Stimulated activated CD8-positive, alpha-beta memory T cell treated with anti-CD3 and anti-CD28 coated beads, Interleukin-7, amount 100 ng/mL, for 48 hours (primary cell): ENCODE measurements at regions not wholly inside any gene's neighbourhood (a gene's known extent, or its start where the extent isn't known, plus 50 kb on each side); places are given as distances from the start of the nearest gene placed in this dataset.
"Not testable (repeated sequence)": the region's sequence is repeated elsewhere in the genome, so short reads cannot be mapped to it uniquely, and the experiment has no call there.

Experiments
- DNase-seq, 2 donors: peaks; one replicate each; pipeline ENCODE4 v3.0.0-alpha.2; 2020; ENCODE audit warnings: low read depth in 1 of 2; ENCODE audit errors: extremely low read depth in 1 of 2

DNA sequence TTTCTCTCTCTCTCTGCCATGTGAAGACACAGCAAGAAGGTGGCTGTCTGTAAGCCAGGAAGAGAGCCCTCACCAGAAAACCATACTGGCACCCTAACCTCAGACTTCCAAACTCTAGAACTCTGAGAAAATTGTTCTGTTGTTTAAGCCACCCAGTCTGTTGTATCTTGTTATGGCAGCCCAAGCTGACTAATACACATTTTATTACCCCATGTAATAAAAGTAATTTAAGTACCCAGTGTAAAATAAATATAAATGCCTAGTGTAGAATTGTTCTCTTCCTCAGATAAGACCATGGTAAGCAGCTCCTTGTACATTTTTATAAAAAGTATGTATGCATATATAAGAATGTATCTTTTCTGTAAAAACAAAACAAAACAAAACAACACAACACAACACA lies 119.7 kb downstream of the DTL start:
- DNase-seq = no peak

DNA sequence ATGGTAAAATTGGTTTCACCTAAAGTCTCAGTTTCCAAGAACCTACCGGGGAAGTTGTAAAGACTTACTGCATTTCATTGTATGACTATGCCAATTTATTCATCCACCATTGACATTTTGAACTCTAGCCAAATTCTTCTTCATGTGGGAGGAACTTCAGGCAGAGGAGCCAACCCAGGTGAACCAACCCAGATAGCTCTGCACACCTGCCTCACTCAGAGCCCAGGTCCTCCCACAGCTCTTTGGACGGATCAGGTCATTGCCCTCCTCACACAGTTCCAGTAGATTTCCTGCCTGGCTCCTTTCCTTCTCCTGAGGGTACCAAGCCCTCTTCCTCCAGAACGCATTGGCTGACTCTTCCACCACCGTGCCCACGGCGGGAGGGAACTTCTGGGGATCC lies 121.7 kb downstream of the DTL start:
- DNase-seq = no peak

DNA sequence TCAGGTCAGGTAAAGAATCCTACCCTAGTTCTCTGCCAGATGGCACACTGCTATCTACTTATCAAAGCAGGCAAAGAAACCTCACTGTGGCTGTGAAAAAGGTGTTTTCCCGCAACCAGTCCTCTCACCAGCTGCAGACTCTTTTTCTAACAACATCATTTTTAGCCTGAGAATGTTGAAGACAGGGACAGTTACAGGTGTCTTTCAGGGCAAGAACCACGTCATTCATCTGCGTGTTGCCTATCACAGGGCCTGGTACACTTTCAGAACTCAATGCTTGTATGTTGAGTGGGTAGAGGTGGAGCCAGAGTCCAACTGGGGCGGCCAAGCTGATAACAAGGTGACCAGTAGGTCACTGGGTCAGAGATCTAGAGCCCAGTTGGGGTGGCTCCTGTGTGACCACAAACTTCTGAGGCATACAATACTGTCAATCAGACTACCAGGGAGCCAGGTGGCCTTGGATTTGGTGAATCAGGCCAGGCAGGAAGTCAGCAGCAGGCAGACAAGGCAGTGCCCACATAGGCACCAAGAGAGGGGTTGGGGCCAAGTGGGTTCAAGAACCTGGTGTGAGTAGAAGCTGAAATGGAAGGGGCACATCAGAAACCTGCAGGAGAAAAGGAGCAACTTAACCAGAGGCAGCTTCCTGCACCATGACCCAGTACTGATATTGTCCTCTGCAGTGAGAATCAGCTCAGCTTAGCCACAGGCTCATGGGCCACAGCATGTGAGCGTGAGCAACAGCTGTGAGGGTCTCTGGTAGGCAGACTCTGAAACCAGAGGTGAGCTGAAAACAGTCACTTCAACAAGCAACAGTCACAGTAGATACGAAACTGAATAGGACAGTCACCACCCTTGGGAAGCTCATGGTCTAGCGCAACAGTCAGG lies 123.6 kb downstream of the DTL start:
- DNase-seq = no peak

DNA sequence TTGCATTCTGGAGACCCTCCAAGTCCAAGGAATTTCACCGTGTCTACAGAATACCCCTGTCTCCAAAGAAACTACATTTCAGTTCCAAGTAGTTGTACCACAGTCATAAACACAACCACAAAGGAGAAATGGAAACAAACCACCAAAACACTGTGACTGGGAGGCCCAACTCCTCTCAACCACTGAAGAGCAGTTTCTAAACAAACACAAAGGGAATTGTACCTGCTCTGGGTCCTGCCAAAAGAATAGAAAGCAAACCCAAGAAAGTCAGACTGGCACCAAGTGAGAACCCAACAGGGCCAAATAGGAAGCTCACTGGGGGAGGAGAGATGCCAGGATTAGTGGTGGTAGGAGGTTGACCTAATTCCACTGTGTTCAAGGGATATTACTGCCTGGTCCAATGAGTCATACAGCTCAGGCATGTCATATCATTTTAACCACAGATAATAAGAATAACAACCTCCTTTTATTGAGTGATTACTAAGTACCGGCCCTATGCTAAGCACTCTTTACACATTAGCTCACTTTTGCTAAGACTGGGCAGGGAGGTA lies 123.9 kb upstream of the PPP2R5A start:
- DNase-seq = no peak

DNA sequence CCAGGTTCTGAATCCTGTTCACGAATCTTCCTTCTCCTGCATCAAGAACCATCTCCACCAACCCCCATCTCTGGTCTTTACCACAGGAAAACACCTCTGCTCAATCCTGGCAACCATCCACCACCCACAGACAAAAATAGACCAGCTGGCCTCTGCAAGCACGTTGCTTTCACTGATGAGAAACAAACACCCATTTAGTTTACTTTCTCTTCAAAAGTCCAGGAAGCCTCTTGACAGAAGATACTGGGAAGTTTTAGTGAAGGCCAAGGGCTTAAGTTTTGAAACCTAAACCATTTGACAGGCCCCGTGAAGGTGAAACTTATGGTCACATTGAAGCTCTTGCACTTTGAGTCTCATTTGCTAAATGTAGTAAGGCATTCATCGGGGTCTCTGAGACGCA lies 122.6 kb upstream of the PPP2R5A start:
- no peak for DNase-seq

DNA sequence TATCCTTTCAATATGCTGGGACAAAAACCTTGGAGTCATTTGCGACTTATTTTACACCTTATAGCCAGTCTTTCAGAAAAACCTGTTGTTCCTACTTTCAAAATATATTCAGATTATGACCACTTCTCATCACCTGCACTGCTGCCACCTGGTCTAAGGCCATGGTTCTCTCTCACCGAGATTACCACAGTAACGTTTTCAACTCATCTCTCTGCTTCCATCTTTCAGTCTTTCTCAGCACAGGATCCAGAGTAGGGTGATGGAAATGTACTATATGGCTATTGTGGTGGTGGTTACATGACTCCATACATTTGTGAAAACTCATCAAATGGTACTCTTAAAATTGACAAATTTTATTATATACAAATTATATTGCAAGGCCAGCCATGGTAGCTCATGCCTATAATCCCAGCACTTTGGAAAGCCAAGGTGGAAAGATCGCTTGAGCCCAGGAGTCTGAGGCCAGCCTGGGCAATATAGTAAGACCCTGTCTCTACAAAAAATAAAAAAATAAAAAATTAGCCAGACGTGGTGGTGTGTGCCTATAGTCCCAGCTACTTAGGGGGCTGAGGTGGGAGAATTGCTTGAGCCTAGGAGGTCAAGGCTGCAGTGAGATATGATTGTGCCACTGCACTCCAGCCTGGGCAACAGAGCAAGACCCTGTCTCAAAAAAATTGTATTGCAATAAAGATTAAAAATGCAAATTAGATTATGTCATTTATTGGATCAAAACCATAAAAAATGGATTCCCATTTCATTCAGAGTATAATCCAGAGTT lies 120.9 kb upstream of the PPP2R5A start:
- DNase-seq = no peak

DNA sequence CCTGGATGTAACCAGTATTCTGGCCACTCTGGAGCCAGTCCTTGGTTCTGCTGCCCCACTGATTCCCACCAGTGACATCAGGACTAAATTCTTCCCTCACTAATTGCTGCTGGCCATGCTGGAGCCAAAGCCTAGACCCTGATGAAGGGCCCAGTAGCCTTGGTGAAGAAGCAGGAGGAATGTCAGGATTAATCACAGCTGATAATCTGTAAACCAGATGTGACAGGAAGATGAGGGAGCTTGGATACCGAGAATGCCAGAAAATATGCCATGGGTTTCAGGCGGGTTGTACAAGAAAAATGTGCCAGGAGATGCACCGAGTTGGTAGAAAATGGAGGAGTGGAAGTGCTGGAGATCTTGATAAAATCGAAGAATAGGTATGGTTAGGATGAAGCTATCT lies 119.0 kb upstream of the PPP2R5A start:
- DNase-seq = no peak

DNA sequence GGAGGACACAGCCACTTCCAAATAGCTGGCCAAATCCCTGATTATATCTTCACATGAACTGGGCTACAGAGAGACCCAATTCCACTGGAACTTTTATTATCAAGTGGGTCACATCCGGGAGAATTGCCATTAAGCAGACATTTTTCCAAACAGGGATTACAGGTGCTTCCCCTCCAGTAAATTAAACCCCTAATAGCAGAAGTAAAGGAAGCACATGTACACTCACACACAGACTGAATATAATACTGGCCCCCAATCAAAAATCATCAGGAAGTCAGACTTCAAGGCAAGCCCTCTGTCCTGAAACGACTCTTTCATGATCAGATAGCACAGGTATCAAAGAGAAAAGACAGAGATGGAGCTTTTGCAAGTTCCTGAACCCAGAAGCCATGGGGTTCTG lies 118.6 kb upstream of the PPP2R5A start:
- no peak for DNase-seq

DNA sequence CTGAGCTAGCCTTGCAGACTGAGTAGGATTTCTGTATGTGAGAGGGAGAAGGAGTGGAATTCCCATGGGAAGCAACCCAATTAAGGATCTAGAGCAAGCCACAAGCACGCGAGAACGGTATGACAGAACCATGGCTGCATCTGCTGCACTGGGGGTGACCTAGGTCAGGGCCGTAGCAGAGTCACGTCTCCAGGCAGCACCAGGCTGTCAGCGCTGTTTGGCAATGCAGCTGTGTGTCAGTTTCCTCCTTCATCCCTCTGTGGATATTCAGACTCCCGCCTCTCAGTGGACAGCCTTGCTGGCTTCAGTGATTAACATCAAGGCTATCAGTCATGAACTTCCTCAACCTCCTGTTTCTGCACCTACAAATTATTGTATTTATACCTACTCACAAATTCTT lies 118.1 kb upstream of the PPP2R5A start:
- no peak for DNase-seq

DNA sequence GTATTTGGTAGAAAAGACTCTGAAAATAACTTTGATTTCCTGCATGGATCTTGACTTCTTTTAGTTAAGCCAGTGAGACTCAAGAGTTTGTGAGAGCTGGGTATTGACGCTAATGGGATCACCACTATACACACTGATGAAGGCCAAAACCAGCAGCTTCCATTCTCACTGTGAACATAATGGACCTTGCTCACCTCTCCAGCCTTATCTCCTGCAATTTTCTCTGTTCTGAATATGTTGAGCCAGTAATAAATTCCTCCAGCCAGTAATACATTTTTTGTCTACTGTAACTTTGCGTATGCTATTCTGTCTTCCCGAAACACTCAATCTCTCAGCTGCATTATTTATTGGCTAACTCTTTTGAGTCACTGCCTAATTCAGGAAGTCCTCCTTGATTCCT lies 111.6 kb upstream of the PPP2R5A start:
- no peak for DNase-seq

DNA sequence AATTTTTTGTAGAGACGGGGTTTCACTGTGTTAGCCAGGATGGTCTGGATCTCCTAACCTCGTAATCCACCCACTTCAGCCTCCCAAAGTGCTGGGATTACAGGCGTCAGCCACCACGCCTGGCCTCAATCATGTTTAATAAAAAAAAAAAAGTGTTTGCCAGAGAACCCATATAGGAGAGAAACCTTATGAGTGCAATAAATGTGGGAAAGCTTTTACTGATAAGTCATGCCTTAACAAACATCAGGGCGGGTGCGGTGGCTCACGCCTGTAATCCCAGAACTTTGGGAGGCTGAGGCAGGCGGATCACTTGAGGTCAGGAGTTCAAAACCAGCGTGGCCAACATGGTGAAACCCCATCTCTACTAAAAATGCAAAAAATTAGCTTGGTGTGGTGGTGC lies 110.9 kb upstream of the PPP2R5A start:
- not testable (repeated sequence) for DNase-seq

DNA sequence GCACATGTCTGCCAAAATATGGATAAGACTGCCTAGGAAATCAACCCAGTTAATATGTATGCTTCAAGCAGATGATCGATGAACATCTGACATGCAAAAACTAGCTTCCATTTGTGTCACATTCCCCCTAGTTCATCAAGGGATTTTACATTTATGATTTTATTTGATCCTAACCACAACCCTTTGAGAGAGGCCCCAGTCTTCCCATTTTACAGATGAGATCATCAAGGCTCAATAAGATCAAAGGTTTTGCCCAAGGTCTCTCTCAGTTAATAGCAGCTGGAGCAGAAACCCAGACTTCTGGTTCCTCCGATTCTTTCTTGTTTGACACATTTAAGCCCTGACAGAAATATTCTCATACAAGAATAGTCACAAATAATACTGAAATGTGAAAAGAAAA lies 107.7 kb upstream of the PPP2R5A start:
- no peak for DNase-seq

DNA sequence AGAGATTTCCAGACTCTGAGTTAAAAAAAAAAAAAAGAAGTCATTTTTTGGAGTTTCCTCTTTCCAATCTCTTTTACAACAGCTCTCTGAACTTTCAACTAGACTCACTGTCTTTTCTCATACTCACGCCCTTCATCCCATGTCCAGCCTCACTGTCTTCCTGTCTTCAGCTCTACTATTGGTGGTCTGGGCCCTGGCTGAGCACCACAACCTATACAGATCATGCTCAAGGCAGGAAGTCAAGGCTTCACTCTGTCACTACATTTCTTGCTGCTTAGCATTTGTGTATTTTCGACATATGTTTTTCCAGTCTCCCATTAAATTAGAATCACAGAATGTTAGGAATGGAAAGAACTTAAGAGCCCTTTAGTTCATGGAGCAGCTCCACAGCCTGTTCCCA lies 106.4 kb upstream of the PPP2R5A start:
- DNase-seq = no peak

DNA sequence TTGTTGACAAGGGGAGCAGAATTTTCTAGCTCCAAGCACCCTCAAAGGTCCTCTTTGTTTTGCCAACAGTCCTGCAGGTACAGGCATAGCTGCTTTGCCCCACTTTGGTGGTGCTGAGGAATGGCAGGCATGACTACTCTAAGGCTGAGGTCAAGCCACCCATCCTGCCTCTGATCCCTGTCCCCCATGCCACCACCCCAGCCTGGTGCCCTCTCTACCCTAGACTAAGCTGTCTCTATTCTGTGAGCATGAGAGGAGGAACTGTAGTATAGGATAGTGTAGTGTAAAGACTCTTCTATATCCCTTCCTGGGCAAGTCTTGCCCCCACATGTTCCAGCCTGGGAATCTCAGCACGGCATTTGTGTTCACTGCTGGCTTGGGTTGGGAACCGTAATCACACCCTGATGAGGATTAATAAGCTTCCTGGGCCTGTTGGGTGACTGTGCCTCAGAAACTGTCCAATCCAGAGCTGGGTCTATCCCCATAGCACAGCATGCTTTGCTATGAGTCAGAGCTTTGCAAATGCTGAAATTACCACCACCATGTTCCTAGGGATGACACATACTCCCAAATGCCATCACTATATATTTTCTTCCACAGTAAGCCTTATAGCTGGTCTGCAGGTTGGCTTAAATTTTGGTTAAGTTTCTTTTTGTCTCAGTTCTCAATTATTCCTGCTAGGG lies 105.7 kb upstream of the PPP2R5A start:
- no peak for DNase-seq

DNA sequence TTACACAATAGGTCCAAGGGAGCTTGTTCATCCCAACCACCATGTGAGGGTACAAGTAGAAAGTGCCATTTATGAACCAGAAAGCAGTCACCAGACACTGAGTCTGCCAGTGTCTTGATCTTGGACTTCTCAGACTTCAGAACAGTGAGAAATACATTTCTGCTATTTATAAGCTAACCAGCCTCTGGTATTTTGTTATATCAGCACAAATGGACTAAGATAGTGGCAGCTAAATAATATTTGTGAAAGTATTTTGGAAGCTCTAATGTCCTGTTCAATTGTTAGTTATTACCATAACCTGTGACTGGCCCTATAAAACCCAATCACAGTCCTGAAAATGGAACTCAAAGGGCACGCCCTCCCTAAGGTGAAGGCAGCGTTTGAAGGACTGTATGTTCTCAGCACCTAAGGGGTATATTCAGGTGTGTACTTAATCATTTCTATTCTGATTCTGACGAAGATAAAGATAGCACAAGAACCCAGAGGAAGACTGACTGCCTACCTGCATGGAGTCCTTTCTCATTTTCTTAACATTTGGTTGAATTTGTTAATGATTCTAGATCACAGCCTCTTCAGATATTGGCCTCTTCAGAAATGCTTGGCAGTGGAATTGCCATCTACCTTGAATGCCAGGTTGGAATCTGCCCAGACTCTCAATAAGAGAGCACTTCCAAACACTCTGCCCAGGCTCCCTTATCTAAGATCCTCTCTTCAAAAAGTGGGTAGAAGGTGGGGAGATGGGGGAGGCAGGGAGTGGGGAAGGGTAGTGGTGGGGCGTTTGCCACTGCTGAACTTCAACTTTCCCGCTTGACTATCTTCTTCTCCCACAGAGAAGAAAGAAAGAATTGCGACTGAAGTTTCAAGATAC lies 104.0 kb upstream of the PPP2R5A start:
- no peak for DNase-seq

DNA sequence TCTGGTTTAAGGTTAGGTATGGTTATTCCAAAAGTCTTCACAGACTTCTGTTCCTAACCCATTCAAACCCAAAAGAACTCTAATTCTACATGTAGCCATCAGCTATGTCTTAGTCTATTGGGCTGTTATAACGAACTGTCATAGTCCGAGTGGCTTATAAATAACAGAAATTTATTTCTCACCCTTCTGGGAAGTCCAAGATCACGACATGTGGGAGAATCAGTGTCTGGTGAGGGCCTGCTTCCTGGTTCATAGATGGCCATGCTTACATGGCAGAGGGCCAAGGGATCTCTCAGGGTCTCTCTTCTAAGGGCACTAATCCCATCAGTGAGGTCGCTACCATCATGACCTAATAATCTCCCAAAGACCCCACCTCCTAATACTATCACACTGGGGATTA lies 103.0 kb upstream of the PPP2R5A start:
- DNase-seq = no peak

DNA sequence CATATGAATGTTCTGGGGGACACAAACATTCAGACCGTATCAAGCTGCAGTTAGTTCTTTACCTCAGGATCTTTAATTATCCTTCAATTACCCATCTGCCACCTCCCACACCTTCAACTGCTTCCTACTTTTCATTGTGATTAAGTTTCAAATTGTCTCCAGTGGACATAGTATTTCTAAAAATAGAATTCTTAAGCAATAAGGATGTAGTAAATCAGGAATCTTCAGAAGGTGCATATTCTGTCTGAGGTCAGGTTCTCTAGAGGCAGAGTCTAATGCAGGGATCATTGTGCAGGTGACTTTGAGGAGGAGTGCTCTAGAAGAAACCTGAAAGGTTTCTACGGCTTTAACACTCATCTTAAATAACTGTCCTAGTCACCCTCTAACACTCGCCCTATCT lies 102.6 kb upstream of the PPP2R5A start:
- DNase-seq = no peak

DNA sequence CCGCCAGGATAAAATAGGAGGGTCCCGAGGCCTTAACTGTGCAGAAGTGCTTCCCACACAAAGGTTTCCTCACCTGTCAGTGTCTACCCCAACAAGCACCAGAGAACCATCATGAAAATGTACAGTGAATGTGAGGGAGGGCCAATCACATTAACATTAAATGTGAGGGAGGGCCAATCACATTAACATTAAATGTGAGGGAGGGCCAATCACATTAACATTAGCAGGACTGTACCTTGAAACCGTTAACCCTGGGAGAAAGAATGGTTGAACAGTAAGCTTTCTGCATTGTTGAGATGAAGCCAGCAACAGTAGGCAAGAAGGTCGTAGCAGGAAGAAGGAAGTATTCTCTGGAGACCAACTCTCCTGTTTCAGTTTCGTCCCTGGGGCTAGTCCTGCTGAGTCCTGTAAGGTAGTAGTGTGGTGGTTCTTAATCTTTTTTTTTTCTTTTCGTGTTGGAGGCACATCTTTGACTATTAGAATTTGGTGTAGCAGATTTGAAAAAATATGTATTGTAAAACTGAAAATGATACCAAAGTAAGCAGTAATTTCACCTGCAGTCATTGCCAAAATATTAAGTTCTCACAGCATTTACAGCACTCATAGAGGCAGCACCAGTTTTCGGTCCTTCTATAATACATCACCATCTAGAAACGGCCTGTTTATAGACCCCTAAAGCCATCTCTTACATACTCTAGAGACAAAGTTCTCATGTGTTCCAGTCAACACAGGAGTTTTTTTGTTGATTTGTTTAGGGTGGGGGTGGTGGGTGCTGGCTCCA lies 98.6 kb upstream of the PPP2R5A start:
- DNase-seq = no peak

DNA sequence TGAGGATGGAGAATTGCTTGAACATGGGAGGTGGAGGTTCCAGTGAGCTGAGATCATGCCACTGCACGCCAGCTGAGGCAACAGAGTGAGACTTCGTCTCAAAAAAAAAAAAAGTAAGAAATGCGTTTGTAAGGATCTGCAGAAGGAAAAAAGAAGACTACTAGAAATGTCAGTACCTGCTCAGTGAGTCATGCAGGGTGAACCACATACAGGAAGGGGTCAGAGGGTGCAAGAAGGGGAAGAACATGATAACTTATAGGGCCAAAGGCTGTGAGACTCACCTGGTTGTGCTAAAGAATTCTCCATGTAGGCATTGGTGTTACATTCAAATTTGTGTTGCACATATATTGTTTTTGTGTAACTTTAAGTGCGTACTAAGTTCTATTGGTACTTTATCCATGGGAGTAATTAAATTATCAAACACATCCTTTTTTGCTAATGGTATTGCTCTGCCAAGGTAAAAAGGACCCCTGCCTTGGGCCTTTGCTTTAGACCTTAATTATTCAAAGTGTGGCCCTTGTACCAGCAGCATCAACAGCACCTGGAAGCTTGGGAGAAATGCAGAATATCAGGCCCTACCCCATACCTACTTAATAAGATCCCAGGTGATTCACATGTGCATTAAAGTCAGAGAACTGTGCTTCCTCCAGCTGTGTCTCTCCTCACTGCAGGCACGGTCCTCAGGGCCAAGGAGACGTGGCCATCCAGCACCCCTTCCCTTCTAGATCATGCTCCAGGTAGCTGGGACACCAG lies 96.4 kb upstream of the PPP2R5A start:
- DNase-seq = no peak
